ENCODE measurements at regions not wholly inside any gene's neighbourhood (a gene's known extent, or its start where the extent isn't known, plus 50 kb on each side); places are given as distances from the start of the nearest gene placed in this dataset.
A peak's percentile ranks its signal among the peaks of the same experiment; 100 is the strongest.

GRCh38 chr3:69446402-69447072 is 60.6 kb upstream of the FRMD4B start:
- no peak for ATAC-seq (replicated peaks; ENCODE audit: extremely low read depth, poor library complexity, severe bottlenecking)
- no peak overlapping the region for H3K4me3 Mint-ChIP-seq
- H3K9me3 Mint-ChIP-seq = no peaks in the 10 kb centered on the region
- H3K27ac Mint-ChIP-seq (ENCODE audit: low read depth) = no peak overlapping the region
- no peaks in the 10 kb centered on the region for H3K4me1 Mint-ChIP-seq
- no peak for DNase-seq (ENCODE audit: low spot score in 2 of 2)
- no peaks in the 10 kb centered on the region for H3K27me3 Mint-ChIP-seq
- no peaks in the 10 kb centered on the region for H3K36me3 Mint-ChIP-seq (ENCODE audit: insufficient read depth)

DNA sequence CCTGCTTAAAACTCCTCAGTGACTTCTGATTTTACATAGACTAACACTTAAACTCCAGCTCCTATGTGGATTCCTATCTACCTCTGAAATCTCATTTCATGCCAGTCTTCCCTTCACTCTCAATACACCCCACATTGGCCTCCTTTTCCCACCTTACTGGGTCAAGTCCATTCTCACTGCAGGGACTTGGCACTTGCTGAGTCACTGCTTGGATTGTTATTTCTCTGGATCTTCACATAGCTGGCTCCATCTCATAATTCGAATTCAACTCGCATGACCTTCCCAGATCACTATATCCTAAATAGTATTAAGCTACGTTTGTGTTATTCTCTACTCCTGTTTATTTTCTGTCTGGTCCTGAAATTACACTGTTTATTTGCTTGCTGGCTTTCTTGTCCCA is 59.6 kb upstream of the FRMD4B start:
- DNase-seq (ENCODE audit: low spot score in 2 of 2) (no peak), ATAC-seq (replicated peaks; ENCODE audit: extremely low read depth, poor library complexity, severe bottlenecking) (no peak)
- Mint-ChIP-seq H3K27ac (ENCODE audit: low read depth) (no peak overlapping the region), H3K36me3 (ENCODE audit: insufficient read depth) (no peaks in the 10 kb centered on the region), H3K27me3 (no peaks in the 10 kb centered on the region), H3K4me1 (no peaks in the 10 kb centered on the region), H3K9me3 (no peaks in the 10 kb centered on the region), H3K4me3 (no peak overlapping the region)

DNA sequence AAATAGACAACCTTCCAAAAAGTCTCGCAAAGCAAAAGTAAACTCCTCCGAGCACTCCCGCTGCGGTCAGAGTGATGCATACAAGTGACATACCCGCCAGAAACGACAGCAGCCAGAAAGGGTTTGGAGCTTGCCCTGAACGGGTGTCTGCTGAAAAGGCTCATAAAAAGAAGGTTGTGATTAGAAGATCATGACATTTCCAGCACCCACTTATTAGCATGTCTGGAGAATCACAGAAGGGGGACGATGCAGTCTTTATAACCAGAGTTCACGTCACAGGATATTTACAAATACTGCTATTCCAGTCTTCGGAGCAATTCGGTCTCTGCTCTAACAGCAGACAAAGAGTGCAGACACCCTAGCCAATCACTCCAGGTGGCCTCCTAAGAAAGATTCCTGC is 59.1 kb upstream of the FRMD4B start:
- no peak overlapping the region for H3K4me3 Mint-ChIP-seq
- H3K9me3 Mint-ChIP-seq = no peaks in the 10 kb centered on the region
- no peaks in the 10 kb centered on the region for H3K27me3 Mint-ChIP-seq
- no peak overlapping the region for H3K27ac Mint-ChIP-seq (ENCODE audit: low read depth)
- no peak for ATAC-seq (replicated peaks; ENCODE audit: extremely low read depth, poor library complexity, severe bottlenecking)
- H3K4me1 Mint-ChIP-seq = no peaks in the 10 kb centered on the region
- H3K36me3 Mint-ChIP-seq (ENCODE audit: insufficient read depth) = no peaks in the 10 kb centered on the region
- no peak for DNase-seq (ENCODE audit: low spot score in 2 of 2)

DNA sequence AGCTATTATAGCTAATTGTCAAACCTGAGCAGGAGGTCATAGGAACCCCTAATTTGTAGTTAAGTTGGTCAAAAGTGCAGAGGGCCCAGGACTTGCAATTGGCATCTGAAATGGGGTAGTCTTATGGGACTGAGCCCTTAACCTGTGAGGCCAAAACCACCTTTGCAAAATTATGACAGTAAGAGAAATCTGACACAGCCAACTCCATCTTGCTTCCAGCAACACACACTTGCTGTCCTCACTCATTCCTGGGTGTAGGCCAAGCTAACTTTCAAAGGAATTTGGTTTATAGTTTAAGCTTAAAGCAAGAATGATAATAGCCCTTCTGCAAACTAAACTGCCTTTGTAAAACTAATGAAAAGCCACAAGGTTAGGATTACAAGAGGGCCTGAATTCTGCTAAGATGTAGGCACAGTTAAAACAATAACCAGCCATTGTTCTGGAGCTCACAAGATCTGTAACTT is 57.6 kb upstream of the FRMD4B start:
- Mint-ChIP-seq H3K9me3 (no peaks in the 10 kb centered on the region), H3K27ac (ENCODE audit: low read depth) (no peak overlapping the region), H3K4me1 (peaks cover 6% of the 10 kb centered on the region), H3K27me3 (no peaks in the 10 kb centered on the region), H3K4me3 (no peak overlapping the region), H3K36me3 (ENCODE audit: insufficient read depth) (peaks cover 2% of the 10 kb centered on the region)
- no peak for ATAC-seq (replicated peaks; ENCODE audit: extremely low read depth, poor library complexity, severe bottlenecking)
- no peak for DNase-seq (ENCODE audit: low spot score in 2 of 2)

GRCh38 chr3:69442771-69443311 is 57.0 kb upstream of the FRMD4B start:
- H3K27ac Mint-ChIP-seq (ENCODE audit: low read depth) = no peak overlapping the region

DNA sequence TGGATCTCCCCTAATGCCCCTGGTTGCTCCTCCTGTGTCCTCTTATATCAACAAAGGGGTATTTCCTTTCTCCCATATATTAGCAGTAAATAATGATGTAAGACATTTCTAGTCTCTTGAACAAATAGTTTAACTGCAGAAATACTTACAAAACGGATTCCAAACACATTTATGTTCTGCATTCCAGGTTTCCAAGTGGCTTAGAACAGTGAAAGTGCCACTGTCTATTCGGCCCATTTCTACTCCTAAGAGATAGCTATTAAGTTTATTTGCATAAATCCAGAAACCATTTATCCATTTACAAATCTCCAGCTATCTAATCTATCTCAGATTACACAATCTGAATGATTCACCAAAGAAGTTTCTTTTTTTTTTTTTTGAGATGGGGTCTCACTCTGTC is 55.8 kb upstream of the FRMD4B start:
- Mint-ChIP-seq H3K4me3 (no peak overlapping the region), H3K36me3 (ENCODE audit: insufficient read depth) (peaks cover 2% of the 10 kb centered on the region), H3K4me1 (peaks cover 6% of the 10 kb centered on the region), H3K9me3 (no peaks in the 10 kb centered on the region), H3K27me3 (no peaks in the 10 kb centered on the region), H3K27ac (ENCODE audit: low read depth) (no peak overlapping the region)
- DNase-seq (ENCODE audit: low spot score in 2 of 2) (no peak), ATAC-seq (replicated peaks; ENCODE audit: extremely low read depth, poor library complexity, severe bottlenecking) (no peak)

More at GRCh38 chr3:69442771-69443311, 57.0 kb upstream of the FRMD4B start:
- DNase-seq (ENCODE audit: low spot score in 2 of 2) (no peak), ATAC-seq (replicated peaks; ENCODE audit: extremely low read depth, poor library complexity, severe bottlenecking) (no peak)
- no peaks in the 10 kb centered on the region for H3K9me3 Mint-ChIP-seq
- H3K36me3 Mint-ChIP-seq (ENCODE audit: insufficient read depth) = peaks cover 2% of the 10 kb centered on the region
- H3K4me3 Mint-ChIP-seq = no peak overlapping the region
- peaks cover 6% of the 10 kb centered on the region for H3K4me1 Mint-ChIP-seq
- H3K27me3 Mint-ChIP-seq = no peaks in the 10 kb centered on the region

- Mint-ChIP-seq H3K27ac (ENCODE audit: low read depth) (no peak overlapping the region), H3K4me3 (no peak overlapping the region), H3K36me3 (ENCODE audit: insufficient read depth) (peaks cover 2% of the 10 kb centered on the region), H3K27me3 (no peaks in the 10 kb centered on the region), H3K9me3 (no peaks in the 10 kb centered on the region), H3K4me1 (peaks cover 6% of the 10 kb centered on the region)
- ATAC-seq (replicated peaks; ENCODE audit: extremely low read depth, poor library complexity, severe bottlenecking) (no peak), DNase-seq (ENCODE audit: low spot score in 2 of 2) (no peak)
These were observed 55.2 kb upstream of the FRMD4B start for GRCh38 chr3:69441040-69441439.

DNA sequence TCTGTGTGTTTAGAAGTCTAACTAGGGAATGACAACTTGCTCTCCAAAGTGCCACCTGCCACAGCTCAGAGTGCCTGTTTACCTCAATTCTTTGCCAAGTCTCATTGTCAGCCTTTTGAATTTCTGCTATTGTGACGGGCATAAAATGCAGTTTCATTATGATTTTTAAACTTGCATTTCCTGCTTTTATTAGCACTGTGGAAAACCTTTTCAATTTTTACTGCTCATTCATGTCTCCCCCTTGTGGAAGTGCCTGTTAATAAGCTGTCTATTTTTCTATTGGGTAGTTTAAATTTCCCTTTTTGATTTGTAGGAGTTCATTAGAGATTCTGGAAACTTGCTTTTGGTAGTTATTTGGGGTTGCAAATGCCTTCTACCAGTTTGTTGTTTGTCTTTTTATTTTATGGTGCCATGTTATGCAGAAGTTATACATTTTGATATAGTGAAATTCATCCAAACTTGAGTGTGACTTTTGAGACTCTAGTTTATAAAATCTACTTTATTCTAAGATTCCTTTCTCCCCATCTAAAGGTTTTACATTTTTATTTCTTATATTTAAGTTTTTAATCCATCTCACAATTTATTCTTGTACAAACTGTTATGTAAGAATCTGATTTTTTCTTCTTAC is 53.9 kb upstream of the FRMD4B start:
- DNase-seq (ENCODE audit: low spot score in 2 of 2) (no peak), ATAC-seq (replicated peaks; ENCODE audit: extremely low read depth, poor library complexity, severe bottlenecking) (peak; percentile 24)
- no peaks in the 10 kb centered on the region for H3K9me3 Mint-ChIP-seq
- H3K36me3 Mint-ChIP-seq (ENCODE audit: insufficient read depth) = peaks cover 2% of the 10 kb centered on the region
- peak overlapping the region; percentile 60 for H3K4me3 Mint-ChIP-seq
- H3K27me3 Mint-ChIP-seq = no peaks in the 10 kb centered on the region
- H3K4me1 Mint-ChIP-seq = peaks cover 6% of the 10 kb centered on the region
- no peak overlapping the region for H3K27ac Mint-ChIP-seq (ENCODE audit: low read depth)

- ATAC-seq (replicated peaks; ENCODE audit: extremely low read depth, poor library complexity, severe bottlenecking) = no peak
- no peak overlapping the region for H3K4me3 Mint-ChIP-seq
- H3K4me1 Mint-ChIP-seq = peaks cover 11% of the 10 kb centered on the region
- H3K9me3 Mint-ChIP-seq = no peaks in the 10 kb centered on the region
- no peak overlapping the region for H3K27ac Mint-ChIP-seq (ENCODE audit: low read depth)
- H3K36me3 Mint-ChIP-seq (ENCODE audit: insufficient read depth) = peaks cover 2% of the 10 kb centered on the region
- DNase-seq (ENCODE audit: low spot score in 2 of 2) = no peak
- no peaks in the 10 kb centered on the region for H3K27me3 Mint-ChIP-seq
These were observed 52.6 kb upstream of the FRMD4B start for GRCh38 chr3:69438476-69438875.

DNA sequence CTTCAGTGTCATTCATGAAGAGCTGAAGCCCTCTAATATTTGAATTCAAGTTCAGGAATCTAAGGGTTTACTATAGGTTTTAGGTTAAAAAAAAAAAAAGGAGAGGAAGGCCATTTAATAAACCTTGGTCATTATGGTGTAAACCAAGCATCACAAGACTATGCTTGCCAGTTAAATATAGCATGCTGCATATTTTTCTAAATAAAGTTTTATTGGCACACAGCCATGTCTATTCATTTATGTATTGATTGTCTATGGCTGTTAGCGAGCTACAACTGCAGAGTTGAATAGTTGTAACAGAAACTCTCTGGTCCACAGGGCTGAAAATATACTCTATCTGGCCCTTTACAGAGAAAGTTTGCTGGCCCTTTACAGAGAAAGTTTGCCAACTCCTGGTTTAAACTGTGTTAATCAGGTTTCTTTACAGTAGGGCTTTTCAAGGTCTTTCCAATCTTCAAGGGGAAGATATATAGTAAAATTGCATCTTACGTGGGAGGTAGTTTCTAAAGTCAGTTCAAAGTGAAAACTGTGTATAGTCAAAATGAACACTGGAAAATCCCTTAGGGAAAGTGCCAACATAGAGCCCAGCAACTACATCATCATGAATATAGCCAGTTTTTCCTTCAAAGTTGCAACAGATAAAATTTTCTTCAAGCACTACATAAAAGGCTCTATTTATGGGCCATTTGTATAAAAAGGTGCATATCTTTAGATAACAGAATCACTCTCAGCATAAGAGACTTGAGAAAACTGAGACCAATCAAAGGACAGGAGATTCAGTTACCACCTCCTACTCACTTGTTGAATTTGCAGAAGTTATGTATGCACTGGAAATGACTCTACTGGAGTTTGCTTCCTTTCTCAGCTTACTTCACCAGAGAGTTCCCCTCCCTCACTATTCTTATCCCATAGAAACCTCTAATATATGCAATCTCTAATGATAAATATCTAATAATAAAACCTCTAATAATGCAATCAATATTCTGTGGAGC is 49.7 kb upstream of the FRMD4B start:
- ATAC-seq (replicated peaks; ENCODE audit: extremely low read depth, poor library complexity, severe bottlenecking) (no peak), DNase-seq (ENCODE audit: low spot score in 2 of 2) (no peak)
- Mint-ChIP-seq H3K27me3 (peaks cover 8% of the 10 kb centered on the region), H3K27ac (ENCODE audit: low read depth) (no peak overlapping the region), H3K36me3 (ENCODE audit: insufficient read depth) (peaks cover 4% of the 10 kb centered on the region), H3K4me3 (no peak overlapping the region), H3K4me1 (peaks cover 22% of the 10 kb centered on the region), H3K9me3 (no peaks in the 10 kb centered on the region)

All from central memory CD8-positive, alpha-beta T cell (primary cell).